A673 (cell line): ENCODE measurements at regions not wholly inside any gene's neighbourhood (a gene's known extent, or its start where the extent isn't known, plus 50 kb on each side); places are given as distances from the start of the nearest gene placed in this dataset.

ENCODE experiments used
- CTCF ChIP-seq: fragments of 300-800, 200-600 bp; sonication (generic); conservative IDR thresholded peaks from 2 replicates; pipeline ENCODE4 v1.5.1; 2017; ENCODE audit warnings: low read depth, mild to moderate bottlenecking, antibody characterized with exemption, low read length, moderate library complexity, mixed read lengths
- EZH2 ChIP-seq: fragments of 200-600 bp; sonication (generic); IDR thresholded peaks from 2 replicates; pipeline ENCODE4 v1.6.1; 2017; ENCODE audit warnings: borderline replicate concordance, low read depth, mild to moderate bottlenecking, mixed read lengths, antibody characterized with exemption, low read length; ENCODE audit not compliant: poor library complexity, severe bottlenecking

GRCh38 chr2:59896499-59897245 is 656.8 kb downstream of the BCL11A start:
- TF ChIP-seq CTCF (no peak), EZH2 (no peak)
